GM21360 (cell line): ENCODE measurements at regions not wholly inside any gene's neighbourhood (a gene's known extent, or its start where the extent isn't known, plus 50 kb on each side); places are given as distances from the start of the nearest gene placed in this dataset.
A peak's percentile ranks its signal among the peaks of the same experiment; 100 is the strongest.
"Not testable (repeated sequence)": the region's sequence is repeated elsewhere in the genome, so short reads cannot be mapped to it uniquely, and the experiment has no call there.

Experiments used
- ATAC-seq: cut with Tn5 transposase; IDR thresholded peaks from one replicate; pipeline ENCODE4 v1.9.1; 2021; ENCODE audit warnings: mild to moderate bottlenecking, moderate library complexity; ENCODE audit not compliant: unreplicated experiment

DNA sequence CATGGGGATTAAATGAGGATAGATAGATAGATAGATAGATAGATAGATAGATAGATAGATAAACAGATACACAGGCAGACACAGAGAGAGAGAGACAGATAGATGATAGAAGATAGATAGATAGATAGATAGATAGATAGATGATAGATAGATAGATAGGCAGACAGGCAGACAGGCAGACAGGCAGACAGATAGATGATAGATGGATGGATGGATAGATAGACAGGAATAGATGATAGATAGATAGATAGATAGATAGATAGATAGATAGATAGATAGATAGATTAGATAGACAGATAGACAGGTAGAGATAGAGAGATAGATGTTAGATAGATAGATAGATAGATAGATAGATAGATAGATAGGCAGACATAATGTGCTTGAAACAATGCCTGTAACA, 137.3 kb downstream of the MED10 start:
- not testable (repeated sequence) for ATAC-seq

DNA sequence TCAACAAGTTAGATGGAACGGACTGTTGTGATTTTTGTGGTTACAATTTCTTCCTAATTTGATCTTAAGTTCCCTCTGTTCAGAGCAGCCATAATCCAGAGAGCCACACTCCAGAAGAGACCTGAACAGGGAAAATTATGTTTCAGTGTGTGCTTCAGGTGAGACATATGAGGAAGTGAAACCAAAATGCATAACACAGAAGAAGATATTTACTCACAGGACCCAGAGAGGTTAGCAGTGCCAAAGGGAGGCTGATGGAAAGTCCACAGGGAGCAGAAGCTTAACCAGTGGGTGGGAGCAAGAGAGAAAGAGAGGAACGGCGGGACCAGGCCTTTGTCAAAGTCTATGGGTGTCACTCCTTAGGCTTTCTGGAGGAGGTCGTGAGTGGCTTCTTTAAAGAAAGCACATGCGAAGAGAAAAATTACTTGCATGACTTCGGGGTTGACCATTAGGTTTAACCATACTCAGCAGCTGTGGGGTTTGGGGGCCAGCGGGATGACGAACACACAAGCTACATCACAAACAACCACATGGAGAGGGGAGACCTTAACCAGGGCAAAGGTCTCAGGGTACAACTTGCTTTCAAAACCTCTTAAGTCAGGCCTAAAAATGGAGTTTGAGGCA, 141.4 kb downstream of the MED10 start:
- peak; percentile 80 for ATAC-seq

DNA sequence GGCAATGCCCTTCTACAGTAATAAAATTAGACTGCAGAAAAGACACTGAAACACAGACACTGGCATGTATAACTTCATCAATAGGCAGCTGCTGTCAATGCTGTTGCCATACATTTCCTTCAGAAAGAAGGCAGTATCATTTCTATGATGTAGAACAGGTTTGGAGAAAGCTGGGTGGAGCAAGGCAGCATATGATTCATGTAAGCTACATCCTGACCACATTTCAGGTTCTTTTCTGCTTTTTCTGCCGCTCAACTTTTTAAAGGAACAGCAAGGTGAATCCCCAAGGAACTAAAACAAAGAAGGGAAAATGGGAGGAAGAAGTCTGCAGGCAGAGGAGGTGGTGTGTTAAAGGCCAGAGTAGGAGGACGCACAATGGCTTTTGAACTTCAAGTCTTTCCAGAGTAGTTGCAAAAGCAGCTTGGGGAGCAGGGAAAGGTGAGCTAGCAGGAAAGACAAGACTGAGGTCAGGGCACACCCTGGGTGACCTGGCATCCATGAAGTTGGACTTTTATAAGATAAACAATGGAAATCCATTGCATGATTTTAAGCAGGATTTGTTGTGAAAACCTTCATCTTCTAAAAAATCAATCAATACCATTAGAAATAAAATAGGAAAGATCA, 142.1 kb downstream of the MED10 start:
- no peak for ATAC-seq

DNA sequence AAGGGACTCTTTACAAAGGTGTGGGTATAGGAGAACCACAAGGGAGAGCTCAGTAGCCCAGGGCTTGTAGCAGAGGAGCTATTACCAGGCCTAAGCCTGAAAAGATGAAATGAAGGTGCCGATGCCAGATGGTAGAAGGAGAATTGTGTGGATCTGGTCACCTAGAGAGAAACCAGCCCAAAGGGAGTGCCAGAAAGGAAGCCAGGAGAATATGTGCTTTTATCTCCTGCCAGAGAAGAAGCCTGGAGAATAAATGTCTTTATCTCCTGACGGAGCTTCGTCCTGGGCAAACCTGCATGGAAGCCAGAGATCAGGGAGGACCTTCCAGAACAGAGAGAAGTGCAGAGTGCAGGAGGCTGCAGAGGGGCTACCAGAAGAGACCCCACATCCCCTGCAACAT, 142.6 kb downstream of the MED10 start:
- no peak for ATAC-seq

DNA sequence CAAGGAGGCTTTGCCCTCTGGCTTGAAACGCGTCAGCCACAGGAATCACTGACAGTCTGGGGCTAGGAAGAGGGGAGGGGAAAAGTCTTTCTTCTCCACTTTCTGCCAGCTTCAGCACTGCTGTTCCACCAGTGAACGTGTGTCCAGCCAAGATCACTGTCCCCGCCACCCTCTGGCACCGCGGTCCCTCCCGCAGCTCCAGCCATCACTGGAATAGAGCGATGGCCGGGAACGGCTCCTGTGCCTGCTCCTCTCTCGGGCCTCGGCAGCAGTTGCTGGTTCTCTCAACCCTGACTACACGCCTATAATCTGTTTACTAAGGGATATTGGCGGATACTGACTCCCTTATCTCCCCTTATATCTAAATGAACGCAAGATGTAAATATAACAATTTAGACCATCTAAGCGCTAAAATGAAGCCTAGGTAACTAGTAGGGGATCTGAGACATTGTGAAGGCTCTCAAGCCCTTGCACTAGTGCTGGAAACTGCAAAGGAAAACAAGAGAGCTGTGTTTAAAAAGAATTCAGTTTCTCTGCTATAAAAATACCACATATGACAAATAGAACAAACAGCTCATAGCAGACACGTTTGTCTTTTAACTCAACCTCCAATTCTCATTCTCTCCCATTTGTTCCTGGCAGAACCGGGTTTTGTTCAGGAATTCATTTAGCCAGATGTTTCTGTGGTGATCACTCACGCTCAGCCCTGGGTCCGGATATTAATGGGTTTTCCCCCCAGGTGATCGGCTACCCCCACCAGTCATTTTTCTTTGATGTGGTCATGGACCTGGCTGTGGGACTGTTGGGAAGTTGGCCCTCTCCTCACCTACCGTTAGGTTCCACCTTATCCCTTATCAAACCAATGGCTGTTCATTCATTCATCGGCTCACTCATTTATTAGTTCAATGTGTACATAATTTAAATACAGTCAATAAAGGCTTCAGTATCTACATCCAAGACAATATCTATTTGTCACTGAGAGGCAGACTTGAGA, 149.8 kb downstream of the MED10 start:
- ATAC-seq: no peak

DNA sequence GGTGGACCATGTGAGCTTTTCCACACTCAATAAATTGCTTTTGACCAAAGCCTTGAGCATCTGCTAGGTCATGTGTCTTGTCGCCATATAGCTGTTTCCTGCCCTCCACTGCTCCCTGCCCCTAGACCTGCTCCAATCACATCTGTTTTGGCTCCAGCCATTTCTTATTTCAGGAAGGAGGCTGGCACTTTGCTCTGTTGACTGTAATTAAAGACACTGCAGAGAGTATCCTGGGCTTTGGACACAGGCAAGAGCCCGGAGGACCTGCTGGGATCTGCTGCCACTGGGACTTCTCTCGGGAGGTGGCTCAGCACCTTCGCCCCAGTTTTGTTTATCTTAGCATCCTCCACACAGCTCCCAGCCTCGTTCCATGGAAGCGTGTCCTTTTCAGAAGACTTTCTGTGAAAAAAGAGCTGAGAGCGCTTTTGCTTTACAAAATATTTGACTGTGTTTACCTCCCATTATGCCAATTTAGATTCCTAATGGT, 153.2 kb downstream of the MED10 start:
- ATAC-seq: no peak

DNA sequence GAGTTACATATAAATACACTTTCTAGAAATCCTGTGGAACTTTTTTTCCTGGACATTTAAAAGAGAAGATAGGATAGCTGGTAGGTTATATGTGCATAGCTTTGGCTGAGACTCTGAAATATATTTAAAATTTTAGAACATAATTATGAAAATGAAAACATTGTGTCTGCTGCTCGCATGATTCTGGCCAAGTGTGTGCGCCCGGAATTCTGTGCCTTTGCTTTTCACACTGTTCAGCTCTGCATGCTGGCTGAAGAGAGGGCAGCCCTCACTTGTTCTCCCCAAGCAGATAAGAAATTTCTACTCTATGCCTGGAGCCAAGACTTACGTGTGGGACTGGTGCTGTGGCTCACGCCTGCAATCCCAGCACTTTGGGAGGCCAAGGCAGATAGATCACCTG, 153.9 kb downstream of the MED10 start:
- no peak for ATAC-seq

DNA sequence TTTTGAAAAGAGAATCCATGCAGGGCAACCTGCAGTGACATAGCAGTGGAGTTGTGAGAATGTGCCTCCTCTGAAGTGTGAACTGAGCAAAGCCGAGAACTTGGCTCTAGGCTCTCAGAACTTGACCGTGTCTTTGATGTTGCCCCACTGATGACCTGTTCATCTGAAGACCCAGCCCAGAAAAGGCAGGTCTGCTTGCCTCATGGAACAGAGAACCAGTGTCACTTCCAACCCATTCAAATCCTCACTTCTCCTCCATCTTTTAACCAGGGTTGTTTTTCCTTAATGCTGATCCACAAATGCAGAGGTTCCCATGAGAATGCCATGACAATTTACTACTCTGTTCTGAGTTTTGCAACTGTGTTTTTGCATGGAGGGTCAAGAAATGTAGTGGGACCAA, 155.4 kb downstream of the MED10 start:
- no peak for ATAC-seq

DNA sequence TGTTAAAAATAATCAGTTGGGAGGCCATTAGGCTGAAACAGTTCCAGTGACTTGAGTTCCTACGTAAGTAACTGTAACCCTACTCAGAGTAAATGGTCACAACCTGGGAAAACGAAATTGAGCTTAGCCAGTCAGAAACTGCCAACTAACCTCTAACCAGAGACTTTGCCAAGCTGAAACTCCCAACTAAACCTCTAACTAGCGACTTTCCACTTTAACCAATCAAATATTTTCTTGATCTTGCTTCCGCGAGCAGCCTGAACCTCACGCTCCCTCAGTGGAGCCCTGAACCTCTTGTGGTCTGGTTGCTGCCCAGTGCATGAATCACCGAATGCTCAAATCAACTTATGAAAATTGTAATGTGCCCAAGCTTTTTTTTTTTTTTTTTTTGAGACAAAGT, 156.2 kb downstream of the MED10 start:
- no peak for ATAC-seq

DNA sequence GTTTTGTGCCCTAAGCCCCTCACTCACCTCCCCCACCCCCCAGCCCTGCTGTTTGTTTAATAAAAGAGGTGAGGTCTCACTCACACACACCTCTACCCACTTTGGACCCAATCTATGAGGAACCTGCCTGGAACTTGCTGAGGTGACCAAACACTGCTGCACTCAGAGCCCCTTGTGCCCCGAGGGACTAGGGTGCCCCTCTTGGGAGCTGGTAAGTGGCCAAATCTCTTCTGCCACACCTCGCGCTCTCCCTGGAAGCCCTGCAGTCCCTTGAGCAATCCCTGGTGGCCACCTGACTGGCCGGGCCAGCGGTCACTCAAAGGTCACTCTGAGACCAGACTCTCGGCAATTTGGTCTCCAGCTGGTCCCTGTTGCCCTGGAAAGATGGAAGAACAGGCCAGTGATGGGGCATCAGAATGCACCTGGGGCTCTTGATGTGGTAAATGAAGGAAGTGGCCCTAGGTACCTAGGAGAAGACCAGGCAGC, 157.2 kb downstream of the MED10 start:
- no peak for ATAC-seq

DNA sequence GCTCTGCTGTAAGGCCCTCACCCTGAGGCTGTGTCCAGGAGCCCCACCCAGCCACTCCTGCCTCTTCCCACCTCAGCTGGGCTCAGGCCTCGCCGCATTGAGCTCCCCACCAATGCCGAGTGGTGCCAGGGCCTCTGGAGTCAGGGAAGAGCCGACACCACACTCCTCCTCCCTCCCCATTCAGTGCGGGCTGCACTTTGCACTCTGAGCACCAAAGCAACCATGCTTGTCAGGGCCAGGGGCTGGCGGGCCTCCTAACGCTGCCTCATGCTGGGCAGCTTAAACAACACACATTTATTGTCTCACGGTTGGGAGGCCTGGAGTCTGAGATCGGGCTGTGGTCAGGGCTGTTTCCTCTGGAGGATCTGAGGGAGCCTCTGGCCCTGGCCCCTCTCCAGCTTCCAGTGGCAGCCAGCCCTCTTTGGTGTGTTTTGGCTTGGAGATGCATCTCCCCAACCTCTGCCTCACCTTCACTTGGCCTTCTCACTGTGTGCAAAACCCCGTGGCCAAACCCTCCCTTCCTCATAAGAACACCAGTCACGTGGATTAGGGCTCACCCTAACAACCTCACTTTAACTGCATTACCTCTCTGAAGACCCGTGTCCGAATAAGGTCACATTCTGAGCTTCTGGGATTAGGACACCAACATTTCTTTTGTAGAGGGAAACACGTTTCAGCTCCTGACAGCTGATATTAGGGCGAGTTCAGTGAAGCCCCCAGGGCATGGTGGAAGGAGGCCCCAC, 157.8 kb downstream of the MED10 start:
- no peak for ATAC-seq

DNA sequence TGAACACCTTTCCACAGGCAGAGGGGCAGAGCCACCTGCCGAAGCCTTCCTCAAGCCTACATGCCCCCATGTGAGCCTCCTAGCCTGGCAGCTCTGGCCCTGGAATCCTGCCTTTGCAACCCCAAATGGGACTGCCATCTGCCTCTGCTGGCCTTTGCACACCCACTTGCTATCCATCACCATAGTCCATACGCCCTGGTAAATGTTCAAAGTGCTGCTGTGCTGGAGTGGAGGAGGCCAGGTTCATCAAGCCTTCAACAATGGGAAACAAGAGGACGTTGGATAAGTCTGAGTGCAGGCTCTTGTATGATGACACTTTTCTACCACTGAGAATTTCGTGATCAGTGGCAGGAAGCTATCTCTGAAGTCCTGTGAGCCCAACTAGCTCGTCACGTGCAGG, 159.8 kb downstream of the MED10 start:
- no peak for ATAC-seq

DNA sequence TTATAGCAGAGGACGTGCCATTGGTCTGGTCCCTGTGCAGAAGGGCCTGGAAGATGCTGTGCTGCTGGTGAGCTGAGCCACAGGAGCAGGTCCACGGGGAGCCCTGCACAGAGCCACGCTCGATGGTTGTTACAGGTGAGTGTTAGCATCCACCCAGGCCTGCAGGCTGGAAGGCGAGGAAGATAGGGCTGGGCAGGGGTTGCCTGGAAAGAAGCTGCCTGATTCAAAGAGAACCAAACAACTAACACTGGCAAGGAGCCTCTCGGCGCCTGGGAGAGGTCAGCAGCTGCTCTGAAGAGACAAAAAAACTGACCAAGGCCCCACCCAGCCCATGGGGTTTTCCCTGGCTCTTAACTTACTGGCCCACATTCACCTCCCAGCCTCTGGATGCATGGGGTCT, 160.2 kb downstream of the MED10 start:
- no peak for ATAC-seq

DNA sequence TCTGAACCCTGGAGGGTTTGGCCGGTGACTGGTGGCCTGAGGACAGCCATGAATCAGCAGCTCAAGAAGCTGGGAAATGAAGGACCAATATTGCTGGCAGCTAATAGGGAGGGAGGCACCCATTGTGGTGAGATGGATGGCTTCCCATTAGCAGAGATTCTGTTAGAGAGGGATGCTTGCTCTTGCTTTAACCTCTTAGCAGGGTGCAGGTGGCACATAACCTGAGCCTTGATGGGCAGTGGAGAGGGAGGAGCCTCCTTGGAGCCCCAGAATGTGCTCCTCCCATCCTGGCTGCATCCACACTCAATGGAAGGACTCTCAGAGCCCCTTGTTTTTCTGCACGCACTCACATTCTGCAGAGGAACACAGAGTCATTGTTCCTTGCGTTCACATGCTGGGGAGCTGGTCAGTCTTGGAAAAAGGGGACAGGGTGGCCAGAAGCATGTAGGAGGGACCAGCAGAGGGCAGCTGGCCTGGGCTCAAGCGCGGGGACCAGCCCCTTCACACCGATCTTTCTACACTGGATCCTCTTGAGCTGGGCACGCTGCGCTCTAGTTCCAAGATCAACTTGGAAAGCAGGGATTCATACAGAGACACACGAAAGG, 161.8 kb downstream of the MED10 start:
- ATAC-seq: no peak

DNA sequence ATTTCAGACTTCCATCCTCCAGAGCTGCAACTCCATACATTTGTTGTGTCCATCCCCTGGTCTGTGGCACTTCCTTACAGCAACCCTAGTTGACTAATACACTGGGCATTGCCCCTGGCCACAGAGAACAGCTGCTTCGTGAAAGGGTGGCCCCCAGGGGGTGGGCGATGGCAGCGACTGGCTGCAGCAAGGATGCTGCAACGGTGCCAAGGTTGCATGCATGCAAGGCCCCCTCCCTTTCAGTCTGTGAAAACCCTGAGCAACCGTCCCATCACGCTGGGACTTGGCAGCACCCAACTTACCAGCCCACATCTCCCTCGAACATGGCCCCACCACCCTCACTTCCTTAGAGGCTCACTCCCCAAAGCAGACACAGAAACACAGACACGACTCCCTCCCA, 162.5 kb downstream of the MED10 start:
- ATAC-seq: no peak

DNA sequence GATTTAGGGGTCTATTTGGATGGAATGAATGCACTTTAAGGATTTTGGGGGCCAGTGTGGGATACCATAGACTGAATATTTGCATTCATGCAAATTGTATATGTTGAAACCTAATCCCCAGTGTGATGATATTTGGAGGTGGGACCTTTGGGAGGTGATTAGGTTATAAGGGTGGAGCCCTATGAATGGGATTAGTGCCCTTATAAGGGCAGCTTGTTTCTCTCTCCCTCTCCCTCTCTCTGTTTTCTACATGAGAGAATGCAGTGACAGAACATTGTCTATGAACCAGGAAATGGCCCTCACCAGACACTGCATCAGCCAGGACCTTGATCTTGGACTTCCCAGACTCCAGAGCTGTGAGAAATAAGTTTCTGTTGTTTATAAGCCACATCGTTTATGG, 166.1 kb downstream of the MED10 start:
- no peak for ATAC-seq

DNA sequence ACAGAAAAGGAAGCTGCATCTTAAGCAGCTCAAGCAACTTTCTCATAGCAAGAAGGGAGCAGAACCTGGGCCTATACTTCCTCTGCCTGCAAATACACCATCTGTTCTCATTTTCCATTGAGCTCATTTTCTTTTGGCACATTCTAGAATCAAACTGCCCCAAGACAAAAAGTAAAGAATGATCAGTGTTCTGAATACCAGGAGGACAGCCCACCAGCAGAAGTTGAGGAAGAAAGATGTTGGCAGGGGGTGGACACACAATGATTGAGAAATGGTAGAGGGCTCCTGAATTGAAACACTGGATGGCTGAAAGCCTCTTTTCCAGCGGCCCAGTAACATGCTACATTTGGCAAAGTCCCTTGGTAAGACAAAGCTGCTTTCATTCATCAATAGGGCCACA, 171.8 kb downstream of the MED10 start:
- no peak for ATAC-seq

DNA sequence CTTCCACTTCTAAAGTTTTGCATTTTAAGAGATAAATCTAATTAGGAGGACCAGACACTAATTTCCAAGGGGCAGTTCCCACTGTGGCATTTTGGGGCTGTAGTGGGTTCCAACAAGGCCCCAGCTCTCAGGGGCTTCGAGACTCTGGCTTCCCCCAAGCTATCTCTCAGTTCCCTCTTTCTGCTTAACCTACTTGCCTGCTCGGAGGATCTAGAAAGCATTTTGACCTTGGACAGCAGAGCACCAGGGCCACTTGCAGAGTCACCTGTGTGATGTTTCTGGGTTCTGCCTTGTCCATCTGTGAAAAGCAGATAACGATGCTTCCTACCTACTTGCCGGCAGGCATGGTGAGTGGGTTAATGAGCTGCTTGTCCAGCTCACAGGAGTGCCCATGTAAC, 175.4 kb downstream of the MED10 start:
- ATAC-seq: no peak

DNA sequence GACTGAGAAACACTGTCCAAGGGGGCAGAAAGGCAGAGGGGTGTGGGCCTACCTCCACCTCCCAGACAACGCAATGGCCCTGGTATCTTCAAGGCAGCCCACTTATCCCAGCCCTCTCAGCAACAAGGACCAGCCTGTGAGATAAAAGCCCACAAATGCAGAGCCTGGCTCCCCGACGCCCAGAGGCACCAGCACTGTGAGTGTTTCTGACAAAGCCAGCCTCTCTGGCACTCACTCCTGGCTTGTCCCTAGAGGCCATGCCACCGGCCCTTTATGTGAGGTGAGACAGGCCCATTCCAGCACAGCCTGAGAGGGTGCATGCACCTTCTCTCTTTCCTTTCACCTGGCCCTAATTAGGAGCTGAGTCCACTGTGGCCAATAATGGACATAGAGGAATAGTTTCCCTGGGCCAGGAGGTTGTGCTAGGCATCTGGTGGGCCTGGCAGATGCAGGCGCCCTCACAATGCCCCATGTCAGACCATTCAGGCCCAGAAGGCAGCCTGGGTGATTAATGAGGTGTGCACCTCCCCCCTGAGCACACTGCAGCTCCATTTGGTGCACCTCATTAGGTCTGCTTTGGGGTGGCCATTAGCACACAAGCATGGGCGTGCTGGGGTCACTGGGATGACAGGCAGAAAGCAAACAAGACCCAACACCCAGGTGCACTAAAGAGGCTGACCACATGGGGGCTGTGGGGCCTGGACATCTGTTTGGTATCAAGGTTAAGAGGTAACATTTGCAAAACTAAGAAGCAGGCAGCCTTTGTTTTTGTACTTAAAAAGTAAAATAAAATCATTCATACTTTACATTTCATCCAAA, 176.0 kb downstream of the MED10 start:
- no peak for ATAC-seq

DNA sequence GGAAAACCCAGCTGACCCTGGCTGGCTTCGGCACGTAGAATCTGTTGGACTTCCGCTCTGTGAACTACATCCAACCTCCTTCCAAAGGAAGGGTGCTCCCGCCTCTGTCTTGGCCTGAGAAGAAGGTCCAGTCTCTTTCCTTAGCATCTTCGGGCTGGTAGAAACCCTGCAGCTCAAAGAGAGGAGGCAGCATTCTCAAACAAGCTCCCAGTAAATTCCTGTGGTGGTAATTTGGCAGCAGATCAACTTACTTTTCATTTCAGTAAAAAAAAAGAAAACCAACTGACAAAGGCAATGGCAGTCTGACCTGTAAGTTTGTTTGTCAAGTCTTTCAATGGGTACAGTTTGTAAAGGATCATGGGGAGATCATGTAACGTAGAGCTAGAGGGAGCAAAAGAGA, 176.7 kb downstream of the MED10 start:
- ATAC-seq: no peak
